22Rv1 (cell line): ENCODE measurements at regions not wholly inside any gene's neighbourhood (a gene's known extent, or its start where the extent isn't known, plus 50 kb on each side); places are given as distances from the start of the nearest gene placed in this dataset.
"Not testable (repeated sequence)": the region's sequence is repeated elsewhere in the genome, so short reads cannot be mapped to it uniquely, and the experiment has no call there.

ENCODE experiments used
- CTCF ChIP-seq: fragments of 450-650 bp; IDR thresholded peaks from 2 replicates; pipeline ENCODE4 v1.5.1; 2017; ENCODE audit warnings: mild to moderate bottlenecking
- ZFX ChIP-seq: fragments of 450-650 bp; IDR thresholded peaks from 2 replicates; pipeline ENCODE4 v1.6.1; 2017; ENCODE audit warnings: antibody characterized with exemption, borderline replicate concordance

- TF ChIP-seq CTCF, ZFX: not testable (repeated sequence)
Observed at GRCh38 chrX:56494923-56495322, 68.5 kb upstream of the UBQLN2 start.
